Breast epithelium (tissue), 3 donors: ENCODE measurements at regions not wholly inside any gene's neighbourhood (a gene's known extent, or its start where the extent isn't known, plus 50 kb on each side); places are given as distances from the start of the nearest gene placed in this dataset.

Experiments used
- CTCF ChIP-seq, 3 donors: fragments of 450-650 bp; IDR thresholded peaks; one replicate each; pipeline ENCODE4 v1.5.1; 2016 to 2017; ENCODE audit warnings: antibody characterized with exemption in 3 of 3, mild to moderate bottlenecking in 3 of 3, moderate library complexity in 3 of 3
- POLR2A ChIP-seq: fragments of 450-650 bp; IDR thresholded peaks from one replicate; pipeline ENCODE4 v1.6.1; 2016; ENCODE audit warnings: antibody characterized with exemption, mild to moderate bottlenecking, moderate library complexity
- POLR2AphosphoS5 ChIP-seq, 3 donors: sonication (generic); formaldehyde crosslinking; IDR thresholded peaks; one replicate each; pipeline ENCODE4 v1.6.1; 2017; ENCODE audit warnings: antibody characterized with exemption in 3 of 3

- TF ChIP-seq CTCF (IDR thresholded peaks at IDR 0.05) (no peak), POLR2A (no peak), POLR2AphosphoS5 (IDR thresholded peaks at IDR 0.05) (no peak)
Observed at GRCh38 chr3:72395776-72396311, 452.4 kb downstream of the SHQ1 start.
